ENCODE measurements at regions not wholly inside any gene's neighbourhood (a gene's known extent, or its start where the extent isn't known, plus 50 kb on each side); places are given as distances from the start of the nearest gene placed in this dataset.

DNA sequence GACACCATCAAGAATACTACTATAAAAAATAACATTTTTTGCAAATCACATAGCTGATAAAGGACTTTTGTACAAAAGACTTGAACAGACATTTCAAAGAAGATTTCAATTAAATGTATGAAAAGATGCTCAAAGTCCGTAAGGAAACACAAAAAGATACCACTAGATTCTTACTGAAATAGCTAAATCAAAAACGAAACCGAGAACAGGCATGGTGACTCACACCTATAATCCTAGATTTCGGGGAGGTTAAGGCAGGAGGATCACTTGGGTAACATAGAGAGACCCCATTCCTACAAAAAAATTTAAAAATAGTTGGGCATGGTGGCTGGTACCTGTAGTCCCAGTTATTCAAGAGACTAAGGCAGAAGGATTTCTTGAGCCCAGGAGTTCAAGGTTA, 520.2 kb upstream of the GRM3 start:
- Histone ChIP-seq H2BK120ac (replicated peaks; ENCODE audit: low read depth, low read length) (no peak overlapping the region), H3K18ac (ENCODE audit: extremely low read depth, low read length) (no peak overlapping the region), H3K4ac (replicated peaks; ENCODE audit: insufficient read length, low read depth, low read length) (no peak overlapping the region), H3K4me3 (ENCODE audit: extremely low read depth in 1 of 4, insufficient read depth in 2 of 4, low read depth in 3 of 4, low read length in 4 of 4) (no peak overlapping the region), H3K9ac (replicated peaks in 1 of 4; ENCODE audit: extremely low read depth in 1 of 4, low read depth in 3 of 4, low read length in 3 of 4) (no peak overlapping the region), H4K5ac (ENCODE audit: insufficient read length, low read depth, low read length) (no peak overlapping the region), H4K8ac (ENCODE audit: extremely low read depth, insufficient read depth, low read length) (no peak overlapping the region), H3K27me3 (replicated peaks in 1 of 4; ENCODE audit: control insufficient read depth in 3 of 4, extremely low read depth in 1 of 4, insufficient read depth in 3 of 4, low read length in 3 of 4) (no peaks in the 10 kb centered on the region), H3K14ac (ENCODE audit: insufficient read length) (no peak overlapping the region), H4K20me1 (replicated peaks in 1 of 2; ENCODE audit: control insufficient read depth in 1 of 2, insufficient read depth in 2 of 2, low read length in 2 of 2) (no peaks in the 10 kb centered on the region), H4K91ac (replicated peaks; ENCODE audit: insufficient read length, low read length) (no peak overlapping the region), H3K23ac (ENCODE audit: insufficient read length) (no peak overlapping the region), H2BK5ac (ENCODE audit: low read depth, low read length) (no peak overlapping the region), H2BK12ac (ENCODE audit: low read depth, low read length) (no peak overlapping the region), H3K79me2 (ENCODE audit: control insufficient read depth in 1 of 2, insufficient read depth in 2 of 2, low read length in 2 of 2) (no peaks in the 10 kb centered on the region), H3K4me1 (replicated peaks in 1 of 4; ENCODE audit: control insufficient read depth in 3 of 4, insufficient read depth in 4 of 4, low read length in 3 of 4) (no peaks in the 10 kb centered on the region), H3K4me2 (ENCODE audit: insufficient read depth in 1 of 2, low read depth in 2 of 2, low read length in 2 of 2) (no peak overlapping the region), H3K79me1 (ENCODE audit: low read depth, low read length) (no peaks in the 10 kb centered on the region), H2BK20ac (ENCODE audit: low read length) (no peak overlapping the region), H2BK15ac (ENCODE audit: low read length) (no peak overlapping the region), H2AK5ac (ENCODE audit: low read depth, low read length) (no peak overlapping the region), H3K9me3 (ENCODE audit: insufficient read depth in 2 of 2, low read depth in 1 of 2, low read length in 1 of 2) (no peaks in the 10 kb centered on the region), H3K23me2 (ENCODE audit: low read depth, low read length) (no peaks in the 10 kb centered on the region), H3K56ac (replicated peaks; ENCODE audit: insufficient read length, low read depth, low read length) (no peak overlapping the region), H2AFZ (ENCODE audit: low read length) (no peak overlapping the region), H3K27ac (ENCODE audit: low read depth, low read length) (no peak overlapping the region), H3K36me3 (ENCODE audit: control insufficient read depth in 2 of 4, insufficient read depth in 4 of 4, low read length in 3 of 4) (no peaks in the 10 kb centered on the region)
- ChIA-PET CTCF (ENCODE audit: partially characterized antibody) (no interaction called here), POLR2A (ENCODE audit: partially characterized antibody) (no interaction called here)
- FAIRE-seq (no peak), DNase-seq (ENCODE audit: low read depth in 1 of 2, low spot score in 2 of 2) (no peak)
- TF ChIP-seq EGR1 (IDR thresholded peaks at IDR 0.05; ENCODE audit: borderline replicate concordance, low read depth, low read length) = no peak
- WGBS, 2 experiments (ENCODE audit: extremely low coverage in 1 of 2, insufficient coverage in 1 of 2, insufficient read length in 1 of 2, insufficient replicate concordance in 2 of 2, low coverage in 1 of 2, low lambda C conversion rate in 2 of 2, missing lambda C conversion rate in 1 of 2) = 95% methylated on average over 4 of the region's 4 CpGs; no CpG with 5 or more reads in 1 of the 2 experiments

Data from H1 (cell line).